Heart left ventricle (tissue), 13 donors: ENCODE measurements at regions not wholly inside any gene's neighbourhood (a gene's known extent, or its start where the extent isn't known, plus 50 kb on each side); places are given as distances from the start of the nearest gene placed in this dataset.

Experiments used
- POLR2A ChIP-seq, 2 donors: fragments of 450-650 bp; IDR thresholded peaks; one replicate each; pipeline ENCODE4 v1.6.1; 2017; ENCODE audit warnings: antibody characterized with exemption in 2 of 2, mild to moderate bottlenecking in 2 of 2, moderate library complexity in 2 of 2
- TF ChIP-seq, protein P1 (sequence below), 12 donors: fragments of 200-600 bp; sonication (generic) in 4 of 12; IDR thresholded peaks; one replicate each; pipeline versions ENCODE4 v1.5.0 to v1.8.0; 2018 to 2022; ENCODE audit warnings: antibody characterized with exemption in 12 of 12, mild to moderate bottlenecking in 5 of 12
- donor health status: ischemic (EF 13 %, LVEDD 7.1; RV severe dilation, severe dysfunction).
- donor health status: DM: no; HTN: yes; CAD: no.
- donor health status: DM: no; HTN: no; CAD: no.
- donor health status: ischemic (EF 25% LVEDD 6.9; RV normal size, moderate dysfunction).
- donor health status: ischemic (EF 25% LVEDD 5.7; RV mildly dilated, moderate dysfunction).
- donor health status: ischemic (EF 35%, LVEDD 5.7; RV mildly dilated, moderate dysfunction).
- donor health status: nonischemic (EF 11% LVEDD 7.7; RV severe dilation, severe dysfunction).
- donor health status: DM: yes; HTN: yes; CAD: no.
- donor health status: PGD.
- donor health status: ischemic (EF 29% LVEDD 5.4; RV normal size, mild dysfunction).
- donor health status: nonischemic (EF 23%, LVEDD 6.1; RV moderate dilation, normal function).

DNA sequence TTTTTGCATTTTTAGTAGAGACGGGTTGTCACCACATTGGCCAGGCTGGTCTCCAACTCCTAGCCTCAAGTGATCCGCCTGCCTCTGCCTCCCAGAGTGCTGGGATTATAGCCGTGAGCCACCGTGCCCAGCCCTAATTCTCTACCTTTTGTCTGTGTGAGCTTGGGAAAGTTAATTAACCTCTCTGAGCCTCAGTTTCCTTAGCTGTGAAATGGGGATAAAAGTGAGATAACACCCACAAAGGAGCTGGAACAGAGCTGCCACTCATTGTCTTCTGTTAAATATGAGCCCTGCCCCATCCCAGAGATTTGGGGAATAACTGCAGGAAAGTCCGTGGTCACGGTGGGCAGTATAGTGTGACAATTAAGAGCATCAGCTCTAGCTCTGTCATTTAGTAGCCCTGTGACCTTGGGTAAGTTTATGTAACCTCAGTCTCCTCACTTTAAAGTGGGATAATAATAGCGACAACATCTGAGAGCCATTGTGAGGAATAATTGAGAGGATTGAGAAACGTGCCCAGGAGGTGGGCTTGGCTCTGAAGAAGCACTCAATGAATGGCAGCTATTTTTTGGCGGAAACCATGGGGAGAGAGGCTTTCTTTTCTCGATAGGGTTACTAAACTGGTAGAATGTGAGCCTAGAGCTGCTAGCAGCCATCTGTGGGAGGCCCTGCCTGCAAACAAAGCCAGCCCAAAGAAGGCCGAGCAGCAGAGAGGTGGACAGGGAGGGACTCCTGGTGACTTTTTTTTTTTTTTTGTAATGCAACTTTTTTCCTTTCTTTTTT lies 60.8 kb upstream of the MED13L start:
- TF ChIP-seq, protein P1, sequence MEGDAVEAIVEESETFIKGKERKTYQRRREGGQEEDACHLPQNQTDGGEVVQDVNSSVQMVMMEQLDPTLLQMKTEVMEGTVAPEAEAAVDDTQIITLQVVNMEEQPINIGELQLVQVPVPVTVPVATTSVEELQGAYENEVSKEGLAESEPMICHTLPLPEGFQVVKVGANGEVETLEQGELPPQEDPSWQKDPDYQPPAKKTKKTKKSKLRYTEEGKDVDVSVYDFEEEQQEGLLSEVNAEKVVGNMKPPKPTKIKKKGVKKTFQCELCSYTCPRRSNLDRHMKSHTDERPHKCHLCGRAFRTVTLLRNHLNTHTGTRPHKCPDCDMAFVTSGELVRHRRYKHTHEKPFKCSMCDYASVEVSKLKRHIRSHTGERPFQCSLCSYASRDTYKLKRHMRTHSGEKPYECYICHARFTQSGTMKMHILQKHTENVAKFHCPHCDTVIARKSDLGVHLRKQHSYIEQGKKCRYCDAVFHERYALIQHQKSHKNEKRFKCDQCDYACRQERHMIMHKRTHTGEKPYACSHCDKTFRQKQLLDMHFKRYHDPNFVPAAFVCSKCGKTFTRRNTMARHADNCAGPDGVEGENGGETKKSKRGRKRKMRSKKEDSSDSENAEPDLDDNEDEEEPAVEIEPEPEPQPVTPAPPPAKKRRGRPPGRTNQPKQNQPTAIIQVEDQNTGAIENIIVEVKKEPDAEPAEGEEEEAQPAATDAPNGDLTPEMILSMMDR (IDR thresholded peaks at IDR 0.05): no peak
- no peak for TF ChIP-seq POLR2A (IDR thresholded peaks at IDR 0.05)
